ENCODE measurements at regions not wholly inside any gene's neighbourhood (a gene's known extent, or its start where the extent isn't known, plus 50 kb on each side); places are given as distances from the start of the nearest gene placed in this dataset.
"Not testable (repeated sequence)": the region's sequence is repeated elsewhere in the genome, so short reads cannot be mapped to it uniquely, and the experiment has no call there.

DNA sequence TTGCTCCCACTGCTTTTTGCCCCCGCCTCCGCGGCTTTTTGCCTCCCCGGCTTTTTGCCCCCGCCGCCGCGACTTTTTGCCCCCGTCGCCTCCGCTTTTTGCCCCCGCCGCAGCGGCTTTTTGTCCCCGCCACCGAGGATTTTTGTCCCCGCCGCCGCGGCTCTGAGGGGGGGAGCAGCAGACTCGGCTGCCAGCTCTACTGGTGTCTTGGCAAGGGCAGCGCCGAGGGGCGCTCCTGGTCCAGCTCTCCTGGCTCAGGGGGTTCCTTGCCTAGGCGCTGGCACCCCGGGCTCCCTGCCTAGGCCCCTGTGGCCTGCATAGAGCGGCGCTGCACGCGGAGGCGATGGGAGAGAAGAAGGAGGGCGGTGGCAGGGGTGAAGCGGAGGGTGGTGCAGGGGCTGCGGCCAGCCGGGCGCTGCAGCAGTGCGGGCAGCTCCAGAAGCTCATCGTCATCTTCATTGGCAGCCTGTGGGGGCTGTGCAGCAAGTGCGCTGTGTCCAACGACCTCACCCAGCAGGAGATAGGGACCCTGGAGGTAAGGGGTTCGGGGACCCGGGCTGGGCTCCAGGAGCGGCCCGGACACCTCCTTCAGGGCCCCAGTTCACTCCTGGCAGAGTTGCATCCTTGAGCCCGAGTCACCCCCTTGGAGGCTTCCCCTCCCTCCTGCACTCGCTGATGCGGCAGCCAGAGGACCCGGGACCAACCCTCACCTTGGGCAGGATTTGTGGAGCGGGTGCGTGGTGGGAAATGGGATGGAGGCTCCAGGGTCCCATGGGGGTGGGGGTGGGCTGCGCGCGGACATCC is 642.4 kb downstream of the GOLGA6L6 start:
- Histone ChIP-seq H3K4me3 (no peak overlapping the region), H3K4me2 (no peak overlapping the region), H3K4me1 (no peaks in the 10 kb centered on the region), H3K36me3 (no peaks in the 10 kb centered on the region), H4K20me1 (no peaks in the 10 kb centered on the region), H3K27me3 (no peaks in the 10 kb centered on the region), H3K27ac (no peak overlapping the region), H3K9me3 (peaks cover 17% of the 10 kb centered on the region), H3K9ac (no peak overlapping the region)
- no peak for TF ChIP-seq Cebpa-rat (IDR thresholded peaks at IDR 0.05)

DNA sequence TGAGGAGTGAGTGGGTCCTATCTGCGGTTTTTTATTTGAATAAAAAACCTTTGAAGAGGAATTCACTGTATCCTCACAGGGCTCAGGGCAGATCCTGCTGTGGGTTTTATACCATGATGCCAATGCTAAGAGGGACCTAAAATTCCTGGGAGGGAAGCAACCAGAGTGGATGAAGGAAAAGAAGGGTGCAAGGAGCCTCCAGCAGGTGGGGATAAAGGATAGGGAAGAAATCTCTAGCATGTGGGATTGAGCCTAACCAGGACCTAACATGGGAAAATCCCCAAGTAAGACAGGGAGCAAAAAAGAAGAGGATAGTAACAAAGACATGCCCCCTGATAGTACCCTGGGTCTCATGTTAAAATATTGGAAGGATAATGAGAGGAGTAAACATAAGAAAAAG is 652.8 kb downstream of the GOLGA6L6 start:
- not testable (repeated sequence) for H3K9me3 ChIP-seq, H3K27me3 ChIP-seq, H3K9ac ChIP-seq, H3K4me1 ChIP-seq, H4K20me1 ChIP-seq, H3K4me2 ChIP-seq, H3K27ac ChIP-seq, H3K4me3 ChIP-seq, H3K36me3 ChIP-seq

DNA sequence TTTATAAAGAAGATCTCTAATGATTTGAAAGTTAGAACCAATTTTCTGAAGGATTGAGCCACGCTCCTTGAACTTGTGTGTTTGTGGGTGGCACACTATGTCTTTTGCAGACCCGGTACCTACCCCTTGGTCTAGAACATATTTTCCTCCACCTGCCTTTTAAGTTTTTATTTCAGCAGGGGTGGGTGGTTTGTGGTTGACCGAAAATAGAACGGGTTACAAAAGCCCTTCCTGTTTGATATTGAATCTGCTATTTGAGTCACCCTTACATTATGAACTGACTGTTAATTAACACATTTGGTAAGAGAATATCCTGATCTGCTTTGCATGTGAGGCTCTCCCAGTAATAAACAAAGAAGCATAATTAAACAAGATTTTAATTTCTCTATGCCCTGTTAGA is 697.5 kb downstream of the GOLGA6L6 start:
- peak overlapping the region; percentile 36; the same call in 1 of the 2 replicates for H3K4me2 ChIP-seq
- not testable (repeated sequence) for H3K4me1 ChIP-seq, H3K27me3 ChIP-seq, H3K36me3 ChIP-seq, H3K9me3 ChIP-seq, H3K4me3 ChIP-seq, H4K20me1 ChIP-seq, H3K9ac ChIP-seq, H3K27ac ChIP-seq
